ENCODE measurements at regions not wholly inside any gene's neighbourhood (a gene's known extent, or its start where the extent isn't known, plus 50 kb on each side); places are given as distances from the start of the nearest gene placed in this dataset.

GRCh38 chr9:79976257-79977073 is 404.7 kb downstream of the TLE4 start:
- TF ChIP-seq CTCF (IDR thresholded peaks at IDR 0.05; ENCODE audit: insufficient read depth, low read length, poor library complexity, severe bottlenecking) (no peak), EZH2phosphoT487 (conservative IDR thresholded peaks at IDR 0.05; ENCODE audit: low read length) (no peak)
